ENCODE measurements at regions not wholly inside any gene's neighbourhood (a gene's known extent, or its start where the extent isn't known, plus 50 kb on each side); places are given as distances from the start of the nearest gene placed in this dataset.

- no peak for DNase-seq
- Mint-ChIP-seq H3K36me3 (ENCODE audit: unreplicated experiment) (no peaks in the 10 kb centered on the region), H3K27ac (ENCODE audit: unreplicated experiment) (no peak overlapping the region), H3K9me3 (ENCODE audit: unreplicated experiment) (no peaks in the 10 kb centered on the region), H3K27me3 (ENCODE audit: unreplicated experiment) (no peaks in the 10 kb centered on the region), H3K4me3 (ENCODE audit: unreplicated experiment) (no peak overlapping the region), H3K4me1 (ENCODE audit: low read depth, unreplicated experiment) (no peaks in the 10 kb centered on the region)
- TF ChIP-seq CTCF (IDR thresholded peaks at IDR 0.05; ENCODE audit: partially characterized antibody, unreplicated experiment) = no peak
Observed at GRCh38 chr5:32842813-32843530, 131.9 kb downstream of the NPR3 start.

GRCh38 chr5:32843531-32843895, 132.4 kb downstream of the NPR3 start:
- no peaks in the 10 kb centered on the region for H3K4me1 Mint-ChIP-seq (ENCODE audit: low read depth, unreplicated experiment)
- H3K4me3 Mint-ChIP-seq (ENCODE audit: unreplicated experiment) = no peak overlapping the region
- no peaks in the 10 kb centered on the region for H3K27me3 Mint-ChIP-seq (ENCODE audit: unreplicated experiment)
- DNase-seq = no peak
- TF ChIP-seq CTCF (IDR thresholded peaks at IDR 0.05; ENCODE audit: partially characterized antibody, unreplicated experiment) = no peak
- no peaks in the 10 kb centered on the region for H3K36me3 Mint-ChIP-seq (ENCODE audit: unreplicated experiment)
- no peaks in the 10 kb centered on the region for H3K9me3 Mint-ChIP-seq (ENCODE audit: unreplicated experiment)
- H3K27ac Mint-ChIP-seq (ENCODE audit: unreplicated experiment) = no peak overlapping the region

- H3K27ac Mint-ChIP-seq (ENCODE audit: unreplicated experiment) = no peak overlapping the region
- no peaks in the 10 kb centered on the region for H3K27me3 Mint-ChIP-seq (ENCODE audit: unreplicated experiment)
- no peak overlapping the region for H3K4me3 Mint-ChIP-seq (ENCODE audit: unreplicated experiment)
- H3K36me3 Mint-ChIP-seq (ENCODE audit: unreplicated experiment) = no peaks in the 10 kb centered on the region
- H3K9me3 Mint-ChIP-seq (ENCODE audit: unreplicated experiment) = no peaks in the 10 kb centered on the region
- no peak for DNase-seq
- H3K4me1 Mint-ChIP-seq (ENCODE audit: low read depth, unreplicated experiment) = no peaks in the 10 kb centered on the region
- TF ChIP-seq CTCF (IDR thresholded peaks at IDR 0.05; ENCODE audit: partially characterized antibody, unreplicated experiment) = no peak
Observed at GRCh38 chr5:32845171-32845570, 134.1 kb downstream of the NPR3 start.

DNA sequence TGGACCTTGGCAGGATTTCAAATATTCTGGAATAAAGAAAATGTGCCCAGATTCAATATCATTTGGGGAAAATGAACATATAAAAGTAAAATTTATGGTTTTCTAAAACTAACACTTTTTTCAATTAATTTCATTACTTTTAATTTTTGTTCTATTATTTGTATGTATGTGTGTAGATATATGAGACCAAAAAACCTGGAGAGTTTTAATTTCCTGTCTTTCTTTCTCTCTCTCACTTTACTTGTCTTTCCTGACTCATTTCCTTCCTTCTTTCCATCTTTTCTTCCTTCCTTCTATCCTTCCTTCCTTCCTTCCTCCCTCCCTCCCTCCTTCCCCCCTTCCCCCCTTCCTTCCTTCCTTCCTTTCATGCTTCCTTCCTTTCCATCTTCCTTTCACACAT, 137.0 kb downstream of the NPR3 start:
- H3K27me3 Mint-ChIP-seq (ENCODE audit: unreplicated experiment) = peaks cover 2% of the 10 kb centered on the region
- no peak for TF ChIP-seq CTCF (IDR thresholded peaks at IDR 0.05; ENCODE audit: partially characterized antibody, unreplicated experiment)
- peaks cover 1% of the 10 kb centered on the region for H3K9me3 Mint-ChIP-seq (ENCODE audit: unreplicated experiment)
- H3K36me3 Mint-ChIP-seq (ENCODE audit: unreplicated experiment) = no peaks in the 10 kb centered on the region
- H3K27ac Mint-ChIP-seq (ENCODE audit: unreplicated experiment) = no peak overlapping the region
- no peak overlapping the region for H3K4me3 Mint-ChIP-seq (ENCODE audit: unreplicated experiment)
- no peak for DNase-seq
- peaks cover 5% of the 10 kb centered on the region for H3K4me1 Mint-ChIP-seq (ENCODE audit: low read depth, unreplicated experiment)

DNA sequence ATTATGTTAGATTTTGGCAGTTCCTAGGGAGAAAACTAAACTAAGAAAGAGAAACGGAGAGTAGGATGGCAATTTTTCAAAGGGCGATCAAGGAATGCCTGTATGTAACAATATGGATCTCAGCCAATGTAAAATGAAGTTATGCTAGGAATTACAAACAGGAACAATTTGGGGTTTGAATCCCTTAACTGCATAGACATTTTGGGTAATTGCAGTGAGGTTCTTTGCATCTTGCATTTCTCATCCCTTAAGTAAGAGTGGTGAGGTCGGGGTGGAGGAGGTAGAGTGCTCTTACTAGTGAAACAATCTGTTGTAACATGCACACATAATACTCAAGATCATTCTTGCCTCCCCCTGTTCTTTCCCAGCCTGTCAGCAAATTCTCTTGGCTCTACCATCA, 137.6 kb downstream of the NPR3 start:
- TF ChIP-seq CTCF (IDR thresholded peaks at IDR 0.05; ENCODE audit: partially characterized antibody, unreplicated experiment) = no peak
- no peak overlapping the region for H3K27ac Mint-ChIP-seq (ENCODE audit: unreplicated experiment)
- no peaks in the 10 kb centered on the region for H3K36me3 Mint-ChIP-seq (ENCODE audit: unreplicated experiment)
- no peak for DNase-seq
- peaks cover 2% of the 10 kb centered on the region for H3K27me3 Mint-ChIP-seq (ENCODE audit: unreplicated experiment)
- H3K4me3 Mint-ChIP-seq (ENCODE audit: unreplicated experiment) = no peak overlapping the region
- peaks cover 5% of the 10 kb centered on the region for H3K4me1 Mint-ChIP-seq (ENCODE audit: low read depth, unreplicated experiment)
- peaks cover 1% of the 10 kb centered on the region for H3K9me3 Mint-ChIP-seq (ENCODE audit: unreplicated experiment)
